ENCODE measurements at regions not wholly inside any gene's neighbourhood (a gene's known extent, or its start where the extent isn't known, plus 50 kb on each side); places are given as distances from the start of the nearest gene placed in this dataset.

- no peak for DNase-seq
Measured at GRCh38 chr3:14273901-14274611, 95.4 kb downstream of the LSM3 start.

GRCh38 chr3:14274612-14274936 lies 96.0 kb downstream of the LSM3 start:
- no peak for DNase-seq

DNA sequence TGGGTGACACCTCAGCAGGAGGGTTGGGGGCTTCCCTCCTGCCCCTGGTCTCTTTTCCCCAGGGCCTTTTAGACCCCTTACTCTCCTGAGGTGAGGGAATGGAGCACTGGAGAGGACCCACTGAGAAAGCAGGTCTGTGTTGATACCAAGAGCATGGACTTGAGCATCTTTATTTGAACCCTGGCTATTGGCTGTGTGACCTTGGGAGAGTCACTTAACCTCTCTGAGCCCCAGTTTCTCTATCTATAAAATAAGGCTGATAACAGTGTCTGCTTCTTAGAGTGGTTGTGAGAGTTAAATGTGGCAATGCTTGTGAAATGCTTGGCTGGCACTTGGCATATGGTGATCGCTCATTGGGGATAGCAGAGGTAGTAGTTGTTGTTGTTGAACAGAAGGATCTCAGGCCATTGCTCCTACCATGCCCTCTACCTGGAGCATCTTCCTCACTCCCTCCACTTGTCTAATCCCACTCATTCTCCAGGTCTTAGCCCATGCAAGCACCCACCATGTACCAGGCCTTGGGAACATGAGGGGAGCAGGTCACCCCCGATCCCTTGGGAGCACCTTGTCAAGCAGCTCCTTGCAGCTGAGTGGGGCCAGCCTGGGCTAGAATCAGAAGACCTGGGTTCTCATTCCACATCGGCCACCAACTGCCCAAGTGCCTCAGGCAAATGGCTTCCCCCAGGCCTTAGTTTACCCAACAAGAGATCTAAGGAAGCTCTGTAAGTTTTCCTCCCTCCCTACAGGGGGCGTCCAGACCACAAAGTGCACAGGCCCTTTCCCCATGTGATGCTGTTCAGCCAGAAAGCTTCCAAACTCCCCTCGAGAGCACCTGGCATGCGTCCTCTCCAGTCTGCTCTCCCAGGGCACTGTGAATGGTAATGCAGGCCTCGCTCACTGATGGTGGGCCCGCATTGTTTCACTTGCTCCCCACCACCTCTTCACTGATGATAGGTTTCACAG lies 96.7 kb downstream of the LSM3 start:
- peak; percentile 15 for DNase-seq

GRCh38 chr3:14275962-14276909 lies 97.6 kb downstream of the LSM3 start:
- no peak for DNase-seq

- no peak for DNase-seq
Measured at GRCh38 chr3:14277557-14277956, 98.9 kb downstream of the LSM3 start.

DNA sequence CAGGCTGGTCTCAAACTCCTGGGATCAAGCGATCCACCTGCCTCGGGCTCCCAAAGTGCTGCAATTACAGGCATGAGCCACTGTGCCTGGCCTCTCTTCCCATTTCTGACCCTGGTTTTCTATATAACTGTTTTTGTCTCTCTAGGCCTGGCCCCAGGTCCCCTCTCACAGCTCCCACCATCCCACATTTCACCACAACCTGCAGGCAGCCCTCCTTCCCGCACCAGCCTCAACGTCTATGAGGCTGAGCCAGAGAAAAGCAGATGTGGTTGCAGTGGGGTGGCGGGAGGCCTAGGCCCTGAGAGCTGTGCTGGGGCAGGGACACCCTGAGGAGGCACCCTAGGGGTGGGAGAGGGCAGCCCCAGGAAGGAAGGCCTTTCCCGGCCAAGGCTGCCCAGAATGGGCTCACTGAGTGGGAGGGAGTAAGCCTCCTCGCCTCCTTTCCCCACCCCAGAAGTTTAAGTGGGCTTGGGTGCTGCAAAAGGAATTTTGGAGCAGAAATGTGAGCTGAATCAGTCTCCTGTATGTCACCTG lies 99.7 kb downstream of the LSM3 start:
- no peak for DNase-seq

- DNase-seq = no peak
Measured at GRCh38 chr3:14278799-14279625, 100.4 kb downstream of the LSM3 start.

GRCh38 chr3:14279626-14280061 lies 101.0 kb downstream of the LSM3 start:
- no peak for DNase-seq

DNA sequence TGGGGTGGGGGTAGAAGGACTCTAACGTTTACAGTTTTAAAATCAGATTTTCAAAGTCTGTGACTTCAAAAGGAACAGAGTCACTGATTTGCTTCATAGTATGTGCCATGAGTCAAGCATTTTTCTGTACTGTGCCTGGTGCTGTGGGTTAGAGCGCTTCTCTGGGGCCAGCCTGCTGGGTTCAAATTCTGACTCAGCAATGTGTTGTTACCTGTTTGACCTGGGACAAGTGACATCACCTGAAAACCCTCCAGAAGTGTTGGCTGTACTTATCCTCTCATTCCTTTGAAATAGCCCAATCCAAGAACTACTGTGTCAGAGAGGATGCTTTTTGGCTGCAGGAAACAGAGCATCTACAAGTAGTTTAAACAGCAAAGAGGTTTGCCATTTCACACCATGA lies 101.7 kb downstream of the LSM3 start:
- no peak for DNase-seq

- DNase-seq = no peak
Measured at GRCh38 chr3:14281053-14281452, 102.4 kb downstream of the LSM3 start.

- no peak for DNase-seq
Measured at GRCh38 chr3:14282001-14282705, 103.5 kb downstream of the LSM3 start.

- DNase-seq = no peak
Measured at GRCh38 chr3:14282706-14283075, 104.1 kb downstream of the LSM3 start.

- no peak for DNase-seq
Measured at GRCh38 chr3:14283092-14283812, 104.6 kb downstream of the LSM3 start.

- no peak for DNase-seq
Measured at GRCh38 chr3:14283813-14284438, 105.3 kb downstream of the LSM3 start.

GRCh38 chr3:14284694-14285547 lies 106.3 kb downstream of the LSM3 start:
- no peak for DNase-seq

GRCh38 chr3:14285548-14285925 lies 106.9 kb downstream of the LSM3 start:
- no peak for DNase-seq

GRCh38 chr3:14286887-14287500 lies 108.4 kb downstream of the LSM3 start:
- DNase-seq = peak; percentile 59

GRCh38 chr3:14288177-14288788 lies 109.7 kb downstream of the LSM3 start:
- DNase-seq = no peak
